ENCODE measurements at regions not wholly inside any gene's neighbourhood (a gene's known extent, or its start where the extent isn't known, plus 50 kb on each side); places are given as distances from the start of the nearest gene placed in this dataset.

- TF ChIP-seq, protein P1, sequence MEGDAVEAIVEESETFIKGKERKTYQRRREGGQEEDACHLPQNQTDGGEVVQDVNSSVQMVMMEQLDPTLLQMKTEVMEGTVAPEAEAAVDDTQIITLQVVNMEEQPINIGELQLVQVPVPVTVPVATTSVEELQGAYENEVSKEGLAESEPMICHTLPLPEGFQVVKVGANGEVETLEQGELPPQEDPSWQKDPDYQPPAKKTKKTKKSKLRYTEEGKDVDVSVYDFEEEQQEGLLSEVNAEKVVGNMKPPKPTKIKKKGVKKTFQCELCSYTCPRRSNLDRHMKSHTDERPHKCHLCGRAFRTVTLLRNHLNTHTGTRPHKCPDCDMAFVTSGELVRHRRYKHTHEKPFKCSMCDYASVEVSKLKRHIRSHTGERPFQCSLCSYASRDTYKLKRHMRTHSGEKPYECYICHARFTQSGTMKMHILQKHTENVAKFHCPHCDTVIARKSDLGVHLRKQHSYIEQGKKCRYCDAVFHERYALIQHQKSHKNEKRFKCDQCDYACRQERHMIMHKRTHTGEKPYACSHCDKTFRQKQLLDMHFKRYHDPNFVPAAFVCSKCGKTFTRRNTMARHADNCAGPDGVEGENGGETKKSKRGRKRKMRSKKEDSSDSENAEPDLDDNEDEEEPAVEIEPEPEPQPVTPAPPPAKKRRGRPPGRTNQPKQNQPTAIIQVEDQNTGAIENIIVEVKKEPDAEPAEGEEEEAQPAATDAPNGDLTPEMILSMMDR (IDR thresholded peaks at IDR 0.05), result no peak
- TF ChIP-seq POLR2A (IDR thresholded peaks at IDR 0.05), result no peak
These were observed 205.5 kb upstream of the CNTNAP4 start for GRCh38 chr16:76071690-76072089.
